Astrocyte of the spinal cord (primary cell): ENCODE measurements at regions not wholly inside any gene's neighbourhood (a gene's known extent, or its start where the extent isn't known, plus 50 kb on each side); places are given as distances from the start of the nearest gene placed in this dataset.

Experiments
- DNase-seq: peaks from one replicate; pipeline ENCODE4 v3.0.0; 2011; ENCODE audit warnings: low read depth, low spot score
- H3K4me3 ChIP-seq: 2 replicates; pipeline ENCODE4 v1.5.1; 2011; ENCODE audit warnings: low read depth, mild to moderate bottlenecking, low read length, moderate library complexity
- CTCF ChIP-seq: IDR thresholded peaks from 2 replicates; pipeline ENCODE4 v1.5.1; 2012; ENCODE audit warnings: low read depth, mild to moderate bottlenecking, low read length, inconsistent platforms
- in situ Hi-C: cut with HindIII; loops from 2 replicates; pipeline ENCODE4 v1.10.0; 2017; ENCODE audit warnings: low sequenced_read_pairs

- in situ Hi-C loops: no loop called here
- TF ChIP-seq CTCF: no peak
- DNase-seq: no peak
- no peak overlapping the region for H3K4me3 ChIP-seq
Measured at GRCh38 chr6:105546754-105547153, 143.9 kb upstream of the PREP start.

- TF ChIP-seq CTCF: no peak
- in situ Hi-C loops: no loop called here
- DNase-seq: no peak
- H3K4me3 ChIP-seq: no peak overlapping the region
Measured at GRCh38 chr6:105545947-105546731, 143.3 kb upstream of the PREP start.

GRCh38 chr6:105545228-105545920, 142.5 kb upstream of the PREP start:
- no peak for TF ChIP-seq CTCF
- DNase-seq: no peak
- in situ Hi-C loops: no loop called here
- H3K4me3 ChIP-seq: no peak overlapping the region

GRCh38 chr6:105539911-105540310, 137.0 kb upstream of the PREP start:
- TF ChIP-seq CTCF: no peak
- no peak for DNase-seq
- in situ Hi-C loops: no loop called here
- no peak overlapping the region for H3K4me3 ChIP-seq

GRCh38 chr6:105537981-105538578, 135.2 kb upstream of the PREP start:
- no peak for DNase-seq
- in situ Hi-C loops: no loop called here
- no peak overlapping the region for H3K4me3 ChIP-seq
- no peak for TF ChIP-seq CTCF

GRCh38 chr6:105536961-105537360, 134.1 kb upstream of the PREP start:
- TF ChIP-seq CTCF: no peak
- no peak for DNase-seq
- in situ Hi-C loops: no loop called here
- H3K4me3 ChIP-seq: no peak overlapping the region
